M059J (cell line): ENCODE measurements at regions not wholly inside any gene's neighbourhood (a gene's known extent, or its start where the extent isn't known, plus 50 kb on each side); places are given as distances from the start of the nearest gene placed in this dataset.
"Not testable (repeated sequence)": the region's sequence is repeated elsewhere in the genome, so short reads cannot be mapped to it uniquely, and the experiment has no call there.

Experiments used
- DNase-seq: peaks from one replicate; pipeline ENCODE4 v3.0.0-alpha.2; 2012; ENCODE audit warnings: low read depth

DNA sequence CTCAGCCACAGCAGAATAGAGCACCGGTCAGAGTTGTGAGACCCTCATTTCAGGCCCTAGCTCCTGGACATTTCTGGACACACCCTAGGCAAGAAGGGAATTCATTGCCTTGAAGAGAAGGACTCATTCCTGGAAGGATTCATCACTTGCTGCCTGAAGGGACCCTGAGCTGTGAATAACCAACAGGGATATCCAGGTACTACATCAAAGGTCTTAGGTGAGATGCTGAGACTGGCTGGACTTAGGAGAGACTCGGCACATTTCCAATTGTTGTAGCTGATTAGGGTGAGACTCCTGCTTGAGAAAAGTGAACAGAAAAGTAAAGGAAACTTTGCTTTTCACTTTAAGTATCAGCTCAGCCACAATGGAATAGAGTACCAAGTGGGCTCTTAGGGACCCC, 208.1 kb upstream of the CDKN2B start:
- no peak for DNase-seq

DNA sequence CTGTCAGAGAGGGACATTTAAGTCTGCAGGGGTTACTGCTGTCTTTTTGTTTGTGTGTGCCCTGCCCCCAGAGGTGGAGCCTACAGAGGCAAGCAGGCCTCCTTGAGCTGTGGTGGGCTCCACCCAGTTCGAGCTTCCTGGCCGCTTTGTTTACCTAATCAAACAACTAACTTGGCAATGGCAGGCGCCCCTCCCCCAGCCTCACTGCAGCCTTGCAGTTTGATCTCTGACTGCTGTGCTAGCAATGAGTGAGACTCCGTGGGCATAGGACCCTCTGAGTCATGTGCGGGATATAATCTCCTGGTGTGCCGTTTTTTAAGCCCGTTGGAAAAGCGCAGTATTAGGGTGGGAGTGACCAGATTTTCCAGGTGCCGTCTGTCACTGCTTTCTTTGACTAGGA, 216.8 kb upstream of the CDKN2B start:
- not testable (repeated sequence) for DNase-seq

DNA sequence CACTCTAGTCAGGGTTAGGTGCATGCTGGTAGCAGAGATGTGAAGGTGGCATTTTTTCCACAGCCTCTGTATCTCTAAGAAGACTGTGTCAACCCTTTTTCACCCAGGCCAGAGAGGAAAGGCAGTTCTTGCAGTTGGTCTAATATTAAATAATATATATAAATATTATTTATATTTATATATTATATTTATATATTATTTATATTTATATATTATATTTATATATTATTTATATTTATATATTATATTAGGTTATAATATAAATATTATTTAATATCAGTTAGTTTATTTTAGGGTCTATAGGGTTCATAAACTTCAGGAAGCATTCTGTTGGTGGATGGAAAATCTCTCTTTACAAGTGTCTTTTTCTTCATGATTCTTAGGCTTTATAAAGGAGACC, 218.6 kb upstream of the DMRTA1 start:
- DNase-seq = no peak

DNA sequence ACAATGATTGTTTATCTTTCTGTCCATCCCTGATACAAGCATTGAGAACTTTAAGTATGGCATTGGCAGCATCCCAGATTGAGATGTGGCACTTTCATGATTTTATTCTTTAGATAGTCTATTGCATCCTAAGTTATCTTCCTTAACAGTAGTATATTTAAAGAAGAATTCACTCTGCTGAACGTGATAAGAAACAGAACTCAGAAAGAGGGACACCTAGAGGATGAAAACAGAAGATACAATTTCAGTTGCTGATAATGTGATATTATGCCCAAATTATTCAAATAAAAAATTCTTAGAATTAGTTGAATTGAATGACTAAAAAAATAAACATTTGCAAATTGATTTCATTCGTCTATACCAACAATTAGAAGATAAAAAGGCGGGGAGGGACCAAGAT, 218.1 kb upstream of the DMRTA1 start:
- no peak for DNase-seq

DNA sequence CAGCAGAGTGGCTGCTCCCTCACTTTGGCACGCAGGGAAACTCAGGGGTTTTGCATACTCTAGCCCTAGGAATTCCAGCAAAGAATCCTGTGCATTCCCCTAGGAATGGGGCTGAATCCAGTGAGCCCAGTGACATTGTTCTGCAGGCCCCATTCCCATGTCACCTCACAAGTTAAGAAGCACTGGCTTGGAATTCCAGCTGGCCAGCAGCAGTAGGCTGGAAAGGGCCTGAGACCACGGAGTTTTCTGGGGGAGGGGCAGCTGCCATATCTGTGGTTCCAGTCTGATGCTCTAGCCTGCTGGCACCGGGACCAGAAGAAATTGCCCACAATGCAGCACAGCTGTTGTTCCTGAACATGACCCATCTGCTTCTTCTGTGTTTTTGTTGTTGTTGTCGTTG, 217.6 kb upstream of the DMRTA1 start:
- DNase-seq = no peak

DNA sequence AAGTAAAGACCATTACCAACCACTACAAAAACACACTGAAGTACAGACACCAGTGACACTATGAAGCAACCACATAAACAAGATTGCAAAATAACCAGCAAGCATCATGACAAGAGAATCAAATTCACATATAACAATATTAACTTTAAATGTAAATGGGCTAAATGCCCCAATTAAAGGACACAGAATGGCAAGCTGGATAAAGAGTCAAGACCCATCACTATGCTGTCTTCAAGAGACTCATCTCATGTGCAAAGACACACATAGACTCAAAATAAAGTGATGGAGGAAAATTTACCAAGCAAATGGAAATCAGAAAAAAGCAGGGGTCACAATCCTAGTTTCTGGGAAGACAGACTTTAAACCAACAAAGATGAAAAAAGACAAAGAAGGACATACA, 215.3 kb upstream of the DMRTA1 start:
- not testable (repeated sequence) for DNase-seq

DNA sequence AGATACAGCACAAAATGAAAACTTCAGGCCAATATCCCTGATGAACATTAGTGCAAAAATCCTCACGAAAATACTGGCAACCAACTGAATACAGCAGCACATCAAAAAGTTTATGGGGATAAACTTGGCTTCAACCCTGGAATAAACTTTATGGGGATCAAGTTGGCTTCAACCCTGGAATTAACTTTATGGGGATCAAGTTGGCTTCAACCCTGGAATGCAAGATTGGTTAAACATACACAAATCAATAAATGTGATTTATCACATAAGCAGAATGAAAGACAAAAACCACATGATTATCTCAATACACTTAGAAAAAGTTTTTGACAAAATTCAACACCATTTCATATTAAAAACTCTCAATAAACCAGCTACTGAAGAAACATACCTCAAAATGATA, 213.7 kb upstream of the DMRTA1 start:
- DNase-seq = no peak

DNA sequence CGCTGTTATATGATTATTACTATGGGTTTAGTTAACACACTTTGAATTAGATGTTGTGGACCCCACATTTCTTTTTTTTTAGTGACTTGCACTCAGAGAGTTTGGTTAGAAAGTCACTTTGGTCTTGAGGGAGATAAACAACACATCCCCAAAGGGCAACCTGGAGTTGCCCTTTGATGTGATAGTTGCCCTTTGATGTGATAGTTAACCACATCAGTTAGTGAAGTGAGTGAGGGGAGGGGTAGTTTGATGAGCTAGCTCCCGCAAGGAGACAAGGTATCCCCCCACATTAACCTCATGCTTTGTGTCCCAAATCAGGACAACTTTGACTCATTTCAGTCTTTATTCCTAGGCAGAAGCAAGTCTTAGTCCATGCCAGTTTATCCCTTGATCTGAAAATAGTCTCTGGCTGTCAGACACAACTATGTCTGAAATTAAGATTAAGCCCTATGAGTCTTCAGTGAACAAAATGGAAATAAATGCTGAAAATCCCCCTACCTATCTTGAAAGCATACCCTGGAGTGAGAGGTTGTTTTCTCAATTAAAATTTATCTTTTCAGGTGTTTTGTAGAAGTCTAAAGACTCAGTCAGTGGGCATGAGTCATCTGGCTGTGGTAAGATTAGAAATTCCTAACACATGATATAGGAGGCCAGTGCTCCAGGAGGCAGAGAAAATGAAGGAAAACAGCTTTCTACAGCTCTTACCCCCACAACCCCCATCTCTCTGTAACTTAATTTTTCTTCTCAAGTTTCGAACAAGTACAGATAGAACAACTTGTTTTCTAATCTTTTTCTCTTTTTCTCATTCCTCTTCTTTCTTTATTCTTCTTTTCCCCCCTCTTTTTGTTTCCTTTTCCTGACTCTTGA, 208.9 kb upstream of the DMRTA1 start:
- DNase-seq = peak; percentile 96

DNA sequence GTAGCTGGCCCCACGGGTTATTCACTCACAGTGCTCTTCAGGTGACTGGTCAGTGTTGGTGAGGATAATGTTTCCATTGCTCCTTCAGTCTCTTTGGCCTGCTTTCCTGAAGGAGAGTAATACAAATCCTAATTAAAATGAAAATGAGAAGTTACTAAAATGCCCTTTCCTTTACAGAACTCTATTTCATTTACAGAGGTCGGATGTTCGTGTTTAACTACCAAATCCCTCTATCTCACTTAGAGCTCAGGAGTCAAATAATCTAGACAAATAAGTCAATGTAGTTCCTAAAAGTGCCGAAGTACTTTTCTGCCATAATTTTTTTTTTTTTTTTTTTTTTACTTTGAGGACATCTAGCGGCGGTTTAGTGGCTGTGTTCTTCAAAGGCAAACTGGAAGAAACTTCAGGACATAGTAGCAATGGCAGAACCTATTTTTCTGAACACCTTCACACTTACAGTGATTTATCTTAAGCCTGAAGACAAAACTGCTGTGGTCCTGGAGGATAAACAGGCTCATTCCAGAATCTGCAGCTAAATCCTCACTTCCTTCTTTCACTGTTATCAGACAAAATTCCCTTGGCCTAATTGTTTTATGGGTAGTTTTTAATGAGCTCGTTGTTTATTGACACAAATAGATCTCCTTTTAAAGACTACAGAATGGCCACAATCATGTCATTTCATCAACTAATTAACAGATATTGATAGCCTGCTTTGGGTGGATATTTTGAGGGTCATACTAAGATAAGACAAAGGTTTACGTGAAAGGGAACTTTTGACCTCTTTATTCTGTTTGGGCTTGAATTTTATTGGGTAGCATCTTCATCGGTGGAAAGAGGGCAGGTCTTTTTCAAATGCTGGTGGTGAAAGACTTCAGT, 207.6 kb upstream of the DMRTA1 start:
- peak; percentile 78 for DNase-seq

DNA sequence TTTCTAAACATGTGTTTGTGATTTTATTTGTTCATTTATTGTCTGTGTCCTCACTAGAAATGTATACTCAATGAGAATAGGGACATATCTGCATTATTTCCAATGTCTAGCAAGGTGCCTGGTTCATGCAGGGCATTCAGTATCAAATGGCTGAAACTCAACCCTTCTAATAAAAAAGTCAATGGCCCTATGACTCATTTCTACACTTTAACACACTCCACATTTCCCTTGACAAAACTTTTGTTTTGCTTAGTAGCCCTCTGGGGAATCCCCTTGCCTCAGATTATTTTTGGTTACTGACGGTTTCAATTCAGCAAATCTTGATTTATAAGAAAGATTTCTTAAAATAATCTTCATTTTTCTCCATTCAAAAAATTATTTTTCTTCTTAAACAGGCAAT, 206.0 kb upstream of the DMRTA1 start:
- peak; percentile 82 for DNase-seq

DNA sequence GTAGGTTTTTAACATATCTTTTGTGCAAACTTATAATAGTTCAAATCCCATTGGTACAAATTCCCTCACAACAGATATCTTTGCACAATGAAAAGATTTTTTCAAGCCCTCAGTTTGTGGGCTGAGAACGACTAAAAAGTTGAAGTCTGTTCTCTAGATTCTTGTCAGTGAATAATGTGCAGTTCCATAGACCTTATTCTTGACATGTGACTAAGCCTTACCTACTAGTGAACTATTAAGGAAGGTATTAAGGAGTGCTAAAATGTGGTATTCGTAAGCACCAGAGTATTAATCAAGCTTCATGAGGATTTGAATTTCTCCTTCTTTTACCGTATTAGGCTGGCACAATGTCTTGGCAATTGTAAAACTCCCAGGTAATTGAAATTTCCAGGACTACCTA, 205.6 kb upstream of the DMRTA1 start:
- DNase-seq = no peak

DNA sequence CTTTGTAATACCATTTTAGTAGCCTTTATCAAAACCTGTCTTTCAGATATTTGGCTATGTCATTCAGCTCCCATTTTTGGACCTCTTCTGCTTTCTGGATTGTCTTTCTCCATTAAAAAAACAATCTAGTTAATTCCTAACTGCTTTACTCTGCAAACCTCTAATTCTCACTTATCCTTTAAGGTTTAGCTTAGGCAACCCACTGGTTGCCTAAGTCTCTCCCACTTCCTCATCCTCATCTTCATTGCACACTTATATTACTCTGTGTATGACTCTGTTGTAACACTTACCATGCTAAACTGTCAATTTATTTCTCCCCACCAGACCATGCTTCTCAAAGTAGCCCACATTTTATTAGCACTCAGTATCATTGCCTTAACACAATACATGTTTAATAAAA, 205.0 kb upstream of the DMRTA1 start:
- no peak for DNase-seq

DNA sequence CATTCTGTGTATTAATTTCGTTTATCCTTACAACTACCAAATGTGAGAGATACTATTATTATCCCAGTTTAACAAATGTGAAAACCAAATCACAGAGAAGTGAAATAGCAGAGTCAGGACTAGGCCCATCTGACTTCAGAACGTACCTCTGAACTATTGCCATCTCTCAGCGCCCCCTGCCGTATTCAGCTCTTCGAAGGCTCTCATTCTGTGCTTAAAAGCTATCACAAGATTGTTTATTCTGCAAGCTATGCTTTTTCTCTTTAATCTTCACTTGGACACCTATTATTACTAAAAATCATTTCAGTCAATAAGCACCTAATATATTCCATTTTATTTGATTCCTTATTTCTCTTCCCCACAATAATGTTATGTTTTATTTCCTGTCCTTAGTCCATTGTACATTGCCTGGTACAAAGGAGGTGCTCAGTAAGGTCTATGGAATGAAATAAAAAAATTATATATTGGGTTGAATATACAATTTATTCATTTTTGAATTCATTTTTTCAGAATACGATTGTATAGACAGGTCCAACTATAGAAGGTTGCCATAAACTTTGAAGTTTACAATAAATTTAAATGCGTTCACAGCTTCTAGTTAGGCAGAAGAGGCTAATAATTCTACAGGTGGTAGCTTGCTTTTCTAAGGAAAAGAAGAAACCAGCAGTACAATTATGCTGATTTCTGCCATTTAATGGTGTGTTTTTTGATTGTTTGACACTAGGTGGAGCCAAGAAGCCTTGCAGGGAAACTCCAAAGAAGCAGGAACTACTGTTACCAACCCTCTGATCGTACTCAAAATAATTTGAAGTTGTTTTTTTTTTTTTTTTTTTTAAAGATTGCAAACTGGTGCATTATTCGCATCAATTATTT, 202.2 kb upstream of the DMRTA1 start:
- peak; percentile 74 for DNase-seq

DNA sequence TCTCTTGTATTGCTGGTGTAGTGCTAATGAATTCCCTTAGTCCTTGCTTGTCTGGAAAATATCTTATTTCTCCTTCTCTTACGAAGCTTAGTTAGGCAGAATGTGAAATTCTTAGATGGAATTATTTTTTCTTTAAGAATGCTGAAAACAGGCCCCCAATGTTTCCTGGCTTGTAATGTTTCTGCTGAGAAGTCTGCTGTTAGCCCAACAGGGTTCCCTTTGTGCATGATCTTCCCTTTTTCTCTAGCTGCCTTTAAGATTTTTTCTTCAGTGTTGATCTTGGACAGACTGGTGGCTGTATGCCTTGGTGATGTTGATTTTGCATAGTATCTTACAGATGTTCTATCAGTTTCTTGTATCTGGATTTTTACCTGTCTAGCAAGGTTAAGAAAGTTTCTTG, 191.3 kb upstream of the DMRTA1 start:
- no peak for DNase-seq

DNA sequence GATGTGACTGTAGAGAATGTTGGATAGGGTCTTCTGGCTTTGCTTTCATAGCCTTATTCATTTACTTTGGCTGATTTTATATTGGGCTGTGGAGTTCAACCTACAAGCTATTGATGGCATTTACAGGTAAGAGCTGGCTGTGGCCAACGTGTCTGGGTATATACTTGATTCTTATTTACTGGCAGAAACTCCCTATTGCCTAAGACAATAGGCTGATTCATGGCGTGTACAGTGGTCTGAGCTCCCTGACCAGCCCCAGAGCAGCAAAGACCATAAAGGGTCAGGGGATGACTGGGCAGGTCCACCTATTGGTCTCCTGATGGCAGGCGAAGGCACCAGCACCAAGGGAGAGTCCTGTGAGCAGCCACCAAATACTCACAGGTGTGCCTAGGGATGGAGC, 190.2 kb upstream of the DMRTA1 start:
- no peak for DNase-seq

DNA sequence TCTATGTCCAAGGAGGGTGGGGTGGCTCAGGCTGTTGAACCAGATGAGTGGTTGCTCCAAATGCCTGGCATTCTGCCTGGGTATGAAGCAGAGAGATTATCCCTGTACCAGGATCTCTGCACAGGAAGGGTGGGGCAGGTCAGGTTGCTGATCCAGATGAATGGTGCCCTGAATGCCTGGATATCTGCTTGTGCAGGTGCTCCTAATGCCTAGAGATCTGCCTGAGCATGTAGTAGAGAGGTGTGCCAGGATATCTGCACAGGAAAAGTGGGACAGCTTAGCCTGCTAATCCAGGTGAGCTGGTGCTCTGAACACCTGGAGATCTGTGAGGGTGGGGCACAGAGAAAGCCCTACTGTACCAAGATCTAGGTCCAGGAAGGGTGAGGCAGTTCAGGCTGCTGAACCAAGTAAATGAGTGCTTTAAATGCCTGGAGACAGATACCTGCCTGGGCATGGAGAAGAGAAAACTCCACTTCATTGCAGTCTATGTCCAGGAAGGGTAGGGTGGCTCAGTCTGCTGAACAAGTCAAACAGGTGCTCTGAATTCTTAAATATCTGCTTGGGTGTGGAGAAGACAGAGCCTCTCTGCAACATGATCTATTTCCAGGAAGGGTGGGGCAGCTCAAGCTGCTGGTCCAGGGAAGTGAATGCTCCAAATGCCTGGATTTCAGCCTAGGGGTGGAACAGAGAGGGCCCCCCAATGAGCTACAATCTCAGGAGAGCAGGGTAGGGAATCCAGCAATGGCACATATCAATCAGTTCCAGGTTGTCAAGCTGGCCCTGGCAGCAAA, 189.4 kb upstream of the DMRTA1 start:
- DNase-seq = no peak

DNA sequence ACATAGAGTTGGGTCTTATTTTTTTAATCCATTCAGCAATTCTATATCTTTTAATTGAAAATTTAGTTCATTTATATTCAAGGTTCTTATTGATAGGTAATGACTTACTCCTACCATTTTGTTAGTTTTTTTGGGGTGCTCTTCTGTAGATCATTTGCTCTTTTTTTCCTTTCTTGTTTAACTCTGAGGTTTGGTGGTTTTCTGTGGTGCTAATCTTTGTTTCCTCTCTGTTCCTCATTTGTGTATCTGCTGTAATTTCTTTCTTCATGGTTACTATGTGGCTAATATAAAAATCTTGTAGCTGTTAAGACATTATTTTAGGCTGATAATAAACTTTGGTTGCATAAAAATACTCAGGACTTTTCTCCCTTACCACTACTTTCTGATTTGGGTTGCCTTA, 181.6 kb upstream of the DMRTA1 start:
- no peak for DNase-seq

DNA sequence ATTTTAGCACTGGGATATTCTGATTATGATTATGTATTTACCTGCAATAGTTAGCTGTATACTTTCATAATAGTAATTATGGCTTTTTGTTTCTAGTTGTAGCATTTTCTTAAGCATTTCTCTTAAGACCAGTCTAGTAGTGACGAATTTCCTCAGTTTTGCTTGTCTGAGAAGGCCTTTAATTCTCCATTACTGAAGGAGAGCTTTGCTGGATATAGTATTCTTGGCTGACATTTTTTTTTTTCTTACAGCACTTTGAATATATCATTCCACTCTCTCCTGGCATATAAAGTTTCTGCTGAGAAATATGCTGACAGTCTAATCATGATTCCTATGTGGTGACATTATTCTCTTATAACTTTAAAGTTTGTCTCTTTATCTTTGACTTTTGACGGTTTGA, 181.1 kb upstream of the DMRTA1 start:
- DNase-seq = no peak

DNA sequence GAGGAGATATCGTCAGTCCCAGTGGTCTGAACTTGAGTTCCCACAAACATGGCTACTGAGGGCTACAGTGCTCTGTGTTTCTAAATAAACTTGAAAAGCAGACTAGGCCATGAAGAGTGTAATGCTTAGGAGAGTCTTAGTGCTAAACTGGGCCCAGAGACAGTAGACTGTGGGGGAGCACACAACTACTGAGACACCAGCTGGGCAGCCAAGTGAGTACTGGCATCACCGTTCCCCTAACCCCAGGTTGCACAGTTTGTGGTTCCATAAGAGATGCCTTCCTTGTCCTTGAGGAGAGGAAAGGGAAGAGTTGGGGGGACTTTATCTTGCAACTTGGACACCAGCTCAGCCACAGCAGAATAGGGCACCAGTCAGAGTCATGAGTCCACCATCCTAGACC, 172.1 kb upstream of the DMRTA1 start:
- DNase-seq = no peak

DNA sequence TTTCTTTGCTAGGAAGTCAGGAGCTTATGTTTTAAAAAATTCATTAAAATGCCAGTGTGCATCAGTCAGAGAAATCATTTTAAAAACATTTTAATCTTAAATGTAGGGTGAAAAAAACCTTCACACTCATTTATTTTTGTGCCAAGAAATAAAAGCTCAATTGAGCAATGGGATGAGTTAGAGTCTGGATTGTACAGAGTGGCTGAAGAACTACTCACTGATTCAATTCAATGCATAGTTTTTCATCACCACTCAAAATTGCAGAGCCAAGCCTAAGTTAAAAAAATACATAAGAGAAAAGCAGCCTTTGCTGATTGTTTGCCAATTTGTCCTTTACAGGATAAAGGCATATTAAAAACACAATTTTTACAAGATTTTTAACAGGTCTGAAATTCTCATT, 168.2 kb upstream of the DMRTA1 start:
- no peak for DNase-seq

DNA sequence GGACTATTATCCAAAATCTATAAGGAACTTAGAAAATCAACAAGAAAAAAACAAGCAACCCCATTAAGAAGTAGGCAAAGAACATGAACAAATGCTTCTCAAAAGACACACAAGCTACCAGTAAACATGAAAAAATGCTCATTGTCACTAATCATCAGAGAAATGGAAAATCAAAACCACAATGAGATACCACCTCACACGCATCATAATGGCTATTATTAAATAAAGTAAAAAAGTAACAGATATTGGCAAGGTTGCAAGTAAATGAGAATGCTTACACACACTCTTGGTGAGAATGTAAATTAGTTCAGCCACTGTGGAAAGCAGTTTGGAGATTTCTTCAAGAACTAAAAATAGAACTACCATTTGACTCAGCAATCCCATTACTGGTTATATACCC, 167.0 kb upstream of the DMRTA1 start:
- DNase-seq = peak; percentile 22
